NCI-H82 treated with DMSO at 0.1 percent for 48 hours (cell line): ENCODE measurements at regions not wholly inside any gene's neighbourhood (a gene's known extent, or its start where the extent isn't known, plus 50 kb on each side); places are given as distances from the start of the nearest gene placed in this dataset.
A peak's percentile ranks its signal among the peaks of the same experiment; 100 is the strongest.
"Not testable (repeated sequence)": the region's sequence is repeated elsewhere in the genome, so short reads cannot be mapped to it uniquely, and the experiment has no call there.

ENCODE experiments used
- DNase-seq: peaks from one replicate; lab custom pipeline; 2025; ENCODE audit not compliant: unreplicated experiment; lab: John Stamatoyannopoulos, UW

GRCh38 chr11:42949738-42950376 lies 361.9 kb upstream of the API5 start:
- DNase-seq: not testable (repeated sequence)

GRCh38 chr11:42951266-42951665 lies 360.5 kb upstream of the API5 start:
- no peak for DNase-seq

- DNase-seq: no peak
These were observed 354.0 kb upstream of the API5 start for GRCh38 chr11:42957831-42958230.

- no peak for DNase-seq
These were observed 353.2 kb upstream of the API5 start for GRCh38 chr11:42958635-42959034.

- DNase-seq: no peak
These were observed 351.2 kb upstream of the API5 start for GRCh38 chr11:42960521-42961088.

- DNase-seq: peak; percentile 62
These were observed 344.1 kb upstream of the API5 start for GRCh38 chr11:42967653-42968052.

- no peak for DNase-seq
These were observed 339.1 kb upstream of the API5 start for GRCh38 chr11:42972741-42973140.

- no peak for DNase-seq
These were observed 337.2 kb upstream of the API5 start for GRCh38 chr11:42974510-42975179.

GRCh38 chr11:42975180-42975529 lies 336.6 kb upstream of the API5 start:
- no peak for DNase-seq

- no peak for DNase-seq
These were observed 335.1 kb upstream of the API5 start for GRCh38 chr11:42976636-42977217.

- no peak for DNase-seq
These were observed 319.2 kb upstream of the API5 start for GRCh38 chr11:42992594-42992993.

GRCh38 chr11:42996421-42997307 lies 315.1 kb upstream of the API5 start:
- no peak for DNase-seq

GRCh38 chr11:43004879-43005278 lies 306.9 kb upstream of the API5 start:
- DNase-seq: not testable (repeated sequence)

- no peak for DNase-seq
These were observed 301.8 kb upstream of the API5 start for GRCh38 chr11:43010042-43010441.

GRCh38 chr11:43012606-43013005 lies 299.2 kb upstream of the API5 start:
- no peak for DNase-seq

GRCh38 chr11:43021466-43021865 lies 290.3 kb upstream of the API5 start:
- peak; percentile 1 for DNase-seq

GRCh38 chr11:43034341-43034740 lies 277.5 kb upstream of the API5 start:
- DNase-seq: no peak

- DNase-seq: no peak
These were observed 276.7 kb upstream of the API5 start for GRCh38 chr11:43035086-43035485.

GRCh38 chr11:43053638-43054412 lies 258.0 kb upstream of the API5 start:
- no peak for DNase-seq

- no peak for DNase-seq
These were observed 244.1 kb upstream of the API5 start for GRCh38 chr11:43067681-43068080.
